GM12878 (cell line): ENCODE measurements at regions not wholly inside any gene's neighbourhood (a gene's known extent, or its start where the extent isn't known, plus 50 kb on each side); places are given as distances from the start of the nearest gene placed in this dataset.

Source experiments
- ATAC-seq: fragments of 200-7000 bp; cut with Tn5 transposase; 3 replicates; pipeline ENCODE4 v1.9.1; 2020; ENCODE audit warnings: mild to moderate bottlenecking, moderate library complexity
- BruUV-seq: library from RNA; stranded (reverse); fragments of 400-500 nt; replicated peaks from 2 replicates; lab custom pipeline; 2021; lab: Mats Ljungman, UMichigan
- CTCF ChIA-PET: fragments of 300-600 bp; sonication (Branson Sonifier 250); formaldehyde crosslinking; extraction: SDS; loops from one replicate; lab custom pipeline; 2021; ENCODE audit warnings: inconsistent platforms; lab: Yijun Ruan, JAX
- POLR2A ChIA-PET: fragments of 350-600 bp; formaldehyde crosslinking; extraction: SDS; loops from one replicate; lab custom pipeline; 2021; ENCODE audit warnings: inconsistent platforms; lab: Charles Lee
- RAD21 ChIA-PET: fragments of 300-600 bp; sonication (Branson Sonifier 250); formaldehyde crosslinking; loops from one replicate; lab custom pipeline; 2023; ENCODE audit warnings: antibody characterized with exemption; ENCODE audit not compliant: unreplicated experiment; lab: Charles Lee
- SMC1A ChIA-PET: fragments of 300-600 bp; sonication (Branson Sonifier 250); formaldehyde crosslinking; loops from one replicate; lab custom pipeline; 2023; ENCODE audit not compliant: unreplicated experiment, uncharacterized antibody; lab: Charles Lee
- DNase-seq: peaks from one replicate; pipeline ENCODE4 v3.0.0-alpha.2; 2011; ENCODE audit warnings: low read depth, low spot score
- FAIRE-seq: peaks from 3 replicates; lab custom pipeline; 2011; peaks lifted over from hg19 to GRCh38; lab: Jason Lieb, UNC
- H2AFZ ChIP-seq: 2 replicates; pipeline ENCODE4 v1.6.0; 2011; ENCODE audit warnings: low read depth, low read length, control low read depth; ENCODE audit not compliant: control insufficient read depth
- H3K27ac ChIP-seq: 2 replicates; pipeline ENCODE4 v1.5.1; 2011; ENCODE audit warnings: control low read depth; ENCODE audit not compliant: control insufficient read depth, insufficient read depth
- H3K27me3 ChIP-seq, 2 experiments: replicated peaks in 1 of 2; 2 replicates each; pipeline versions ENCODE4 v1.6.0 to v1.6.1; 2011; ENCODE audit warnings: low read length in 1 of 2; ENCODE audit not compliant: control insufficient read depth in 2 of 2, insufficient read depth in 2 of 2
- H3K36me3 ChIP-seq, 2 experiments: 2 replicates each; pipeline ENCODE4 v1.5.1; 2011; ENCODE audit warnings: low read length in 1 of 2; ENCODE audit not compliant: control insufficient read depth in 2 of 2, insufficient read depth in 2 of 2
- H3K4me1 ChIP-seq: 2 replicates; pipeline ENCODE4 v1.6.1; 2011; ENCODE audit warnings: mild to moderate bottlenecking, low read length, moderate library complexity, mixed read lengths; ENCODE audit not compliant: control insufficient read depth, insufficient read depth
- H3K4me2 ChIP-seq: 2 replicates; pipeline ENCODE4 v1.6.0; 2011; ENCODE audit warnings: control low read depth; ENCODE audit not compliant: control insufficient read depth, insufficient read depth
- H3K4me3 ChIP-seq: fragments of 200-600 bp; sonication (generic); 2 replicates; pipeline ENCODE4 v1.5.1; 2016
- H3K79me2 ChIP-seq: 2 replicates; pipeline ENCODE4 v1.6.0; 2011; ENCODE audit warnings: low read length; ENCODE audit not compliant: control insufficient read depth, insufficient read depth
- H3K9ac ChIP-seq: 2 replicates; pipeline ENCODE4 v1.8.0; 2011; ENCODE audit warnings: low read length, control low read depth, mixed read lengths; ENCODE audit not compliant: control insufficient read depth, insufficient read depth
- H3K9me3 ChIP-seq: replicated peaks from 3 replicates; pipeline ENCODE4 v1.5.1; 2011; ENCODE audit warnings: mild to moderate bottlenecking, low read length; ENCODE audit not compliant: control insufficient read depth, insufficient read depth
- H4K20me1 ChIP-seq: 2 replicates; pipeline ENCODE4 v1.6.0; 2011; ENCODE audit not compliant: control insufficient read depth, insufficient read depth
- CEBPB ChIP-seq, 2 experiments: fragments of 150-350 bp in 1 of 2; IDR thresholded peaks; 2 replicates each; pipeline ENCODE4 v1.6.1; 2012 to 2014; ENCODE audit warnings: low read depth in 2 of 2, low read length in 2 of 2, borderline replicate concordance in 1 of 2, inconsistent platforms in 1 of 2
- CEBPZ ChIP-seq: fragments of 150-350 bp; IDR thresholded peaks from 2 replicates; pipeline ENCODE4 v1.6.1; 2016; ENCODE audit warnings: low read depth, low read length
- ETV6 ChIP-seq, 2 experiments: fragments of 450-650 bp in 1 of 2; IDR thresholded peaks in 1 of 2; conservative IDR thresholded peaks in 1 of 2; 2 replicates each; pipeline ENCODE4 v1.6.1; 2014; ENCODE audit warnings: antibody characterized with exemption in 1 of 2, borderline replicate concordance in 1 of 2, low read depth in 1 of 2, mild to moderate bottlenecking in 1 of 2, moderate library complexity in 1 of 2
- IKZF2 ChIP-seq, 2 experiments: fragments of 450-650 bp; IDR thresholded peaks; 2 replicates each; pipeline ENCODE4 v1.6.1; 2017; ENCODE audit warnings: mild to moderate bottlenecking in 2 of 2, moderate library complexity in 2 of 2
- KLF5 ChIP-seq: fragments of 450-650 bp; IDR thresholded peaks from 2 replicates; pipeline ENCODE4 v1.6.1; 2014; ENCODE audit warnings: mild to moderate bottlenecking; ENCODE audit not compliant: partially characterized antibody
- NR2F1 ChIP-seq: fragments of 450-650 bp; conservative IDR thresholded peaks from 2 replicates; pipeline ENCODE4 v1.6.1; 2017; ENCODE audit warnings: mild to moderate bottlenecking
- POLR2A ChIP-seq: IDR thresholded peaks from 2 replicates; pipeline ENCODE4 v1.6.1; 2011; ENCODE audit warnings: low read depth, mild to moderate bottlenecking, low read length
- POLR2AphosphoS2 ChIP-seq: IDR thresholded peaks from 2 replicates; pipeline ENCODE4 v1.6.1; 2011; ENCODE audit warnings: low read depth, mild to moderate bottlenecking, low read length, improper control_type of control experiment, moderate library complexity
- RAD21 ChIP-seq: IDR thresholded peaks from 2 replicates; pipeline ENCODE4 v1.6.1; 2011; ENCODE audit warnings: mild to moderate bottlenecking, low read depth, low read length, moderate library complexity; ENCODE audit not compliant: insufficient read depth
- RCOR1 ChIP-seq: conservative IDR thresholded peaks from 2 replicates; pipeline ENCODE4 v1.6.1; 2012; ENCODE audit warnings: low read depth, low read length, improper control_type of control experiment
- SIN3A ChIP-seq: IDR thresholded peaks from 2 replicates; pipeline ENCODE4 v1.6.1; 2012; ENCODE audit warnings: low read depth, low read length, improper control_type of control experiment
- SP1 ChIP-seq: IDR thresholded peaks from one replicate; pipeline ENCODE4 v1.6.1; 2011; ENCODE audit warnings: low read depth, low read length
- WGBS: methylation state at CpG from one replicate; pipeline ENCODE4 v1.1.6; 2016; ENCODE audit warnings: low lambda C conversion rate; ENCODE audit not compliant: insufficient replicate concordance, insufficient coverage; ENCODE audit errors: missing lambda C conversion rate; 5-methylcytosine and 5-hydroxymethylcytosine counted together
- in situ Hi-C: fragments of 300-500 bp; cut with MboI; formaldehyde crosslinking; loops from 9 replicates; pipeline ENCODE4 v1.14.3; 2018; ENCODE audit warnings: mixed read lengths
- intact Hi-C: fragments of 100-400 bp; cut with micrococcal nuclease; formaldehyde crosslinking; loops from one replicate; pipeline ENCODE4 v1.14.2; 2022; ENCODE audit not compliant: unreplicated experiment
- TF ChIP-seq, protein P1 (sequence below): IDR thresholded peaks from 2 replicates; pipeline ENCODE4 v1.6.1; 2012; ENCODE audit warnings: low read depth, low read length, improper control_type of control experiment

- Histone ChIP-seq H4K20me1 (no peaks in the 10 kb centered on the region), H2AFZ (no peak overlapping the region), H3K4me3 (no peak overlapping the region), H3K36me3 (no peaks in the 10 kb centered on the region), H3K79me2 (no peaks in the 10 kb centered on the region), H3K27ac (no peak overlapping the region), H3K4me1 (no peaks in the 10 kb centered on the region), H3K9ac (no peak overlapping the region), H3K4me2 (no peak overlapping the region), H3K27me3 (no peaks in the 10 kb centered on the region), H3K9me3 (no peaks in the 10 kb centered on the region)
- RAD21 ChIA-PET, result no interaction called here
- TF ChIP-seq POLR2AphosphoS2 (no peak), IKZF2 (IDR thresholded peaks at IDR 0.05) (no peak), RAD21 (no peak), POLR2A (no peak), CEBPZ (no peak), SIN3A (no peak), SP1 (no peak), RCOR1 (no peak), ETV6 (conservative IDR thresholded peaks at IDR 0.05 in 1 of 2, IDR thresholded peaks at IDR 0.05 in 1 of 2; ENCODE audit: borderline replicate concordance in 1 of 2, low read depth in 1 of 2) (no peak), CEBPB (IDR thresholded peaks at IDR 0.05; ENCODE audit: borderline replicate concordance in 1 of 2, low read depth in 2 of 2, low read length in 2 of 2) (no peak), KLF5 (no peak), NR2F1 (no peak)
- TF ChIP-seq, protein P1, sequence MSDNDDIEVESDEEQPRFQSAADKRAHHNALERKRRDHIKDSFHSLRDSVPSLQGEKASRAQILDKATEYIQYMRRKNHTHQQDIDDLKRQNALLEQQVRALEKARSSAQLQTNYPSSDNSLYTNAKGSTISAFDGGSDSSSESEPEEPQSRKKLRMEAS, result no peak
- WGBS, result 3% methylated on average over 3 of the region's 3 CpGs
- in situ Hi-C loops, result no loop called here
- ATAC-seq, result no peak
- no peak for FAIRE-seq
- intact Hi-C loops, result no loop called here
- CTCF ChIA-PET, result no interaction called here
- SMC1A ChIA-PET, result no interaction called here
- no TSS peak for BruUV-seq
- POLR2A ChIA-PET, result no interaction called here
- DNase-seq, result no peak
Observed at GRCh38 chr13:89845874-89846273, 1501.6 kb upstream of the MIR17HG start.
